VCaP (cell line): ENCODE measurements at regions not wholly inside any gene's neighbourhood (a gene's known extent, or its start where the extent isn't known, plus 50 kb on each side); places are given as distances from the start of the nearest gene placed in this dataset.

ENCODE experiments used
- H3K27ac ChIP-seq: fragments of 450-650 bp; 2 replicates; pipeline ENCODE4 v1.5.1; 2017
- CTCF ChIP-seq: fragments of 450-650 bp; conservative IDR thresholded peaks from 2 replicates; pipeline ENCODE4 v1.5.1; 2017; ENCODE audit warnings: mild to moderate bottlenecking, moderate library complexity

GRCh38 chr15:95457520-95457919 lies 873.0 kb upstream of the NR2F2 start:
- H3K27ac ChIP-seq, result no peak overlapping the region
- TF ChIP-seq CTCF, result no peak

- no peak overlapping the region for H3K27ac ChIP-seq
- TF ChIP-seq CTCF, result no peak
Observed at GRCh38 chr15:95458721-95459120, 871.8 kb upstream of the NR2F2 start.

- no peak for TF ChIP-seq CTCF
Observed at GRCh38 chr15:95459273-95459672, 871.2 kb upstream of the NR2F2 start.

GRCh38 chr15:95464509-95464908 lies 866.0 kb upstream of the NR2F2 start:
- TF ChIP-seq CTCF, result no peak

More at GRCh38 chr15:95459273-95459672, 871.2 kb upstream of the NR2F2 start:
- H3K27ac ChIP-seq, result no peak overlapping the region

GRCh38 chr15:95468820-95469219 lies 861.7 kb upstream of the NR2F2 start:
- no peak for TF ChIP-seq CTCF
- H3K27ac ChIP-seq, result no peak overlapping the region

More at GRCh38 chr15:95464509-95464908, 866.0 kb upstream of the NR2F2 start:
- no peak overlapping the region for H3K27ac ChIP-seq

DNA sequence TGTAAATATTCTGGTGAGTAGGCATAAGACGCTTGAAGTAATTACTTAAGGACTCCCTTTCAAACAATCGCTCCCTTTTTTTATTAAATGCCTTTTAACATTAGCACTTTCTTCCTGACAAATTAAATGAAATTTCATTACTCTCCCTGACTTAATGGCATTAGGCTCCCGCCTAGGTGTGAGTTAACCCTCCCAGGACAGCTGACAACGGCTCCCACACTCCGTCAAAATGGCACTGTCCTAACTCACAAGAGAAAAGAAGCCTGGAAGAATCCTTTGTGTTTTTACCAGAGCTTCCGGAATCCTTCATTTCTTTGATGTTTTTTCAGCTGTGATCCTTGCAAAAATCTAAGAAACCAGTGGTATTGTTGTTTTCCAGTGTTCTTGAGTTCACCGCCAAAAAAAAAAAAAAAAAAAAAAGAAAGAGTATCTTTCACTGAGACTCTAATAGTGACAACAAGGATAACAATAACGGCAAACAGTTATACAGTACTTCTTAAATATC lies 861.0 kb upstream of the NR2F2 start:
- TF ChIP-seq CTCF, result no peak
- H3K27ac ChIP-seq, result no peak overlapping the region

DNA sequence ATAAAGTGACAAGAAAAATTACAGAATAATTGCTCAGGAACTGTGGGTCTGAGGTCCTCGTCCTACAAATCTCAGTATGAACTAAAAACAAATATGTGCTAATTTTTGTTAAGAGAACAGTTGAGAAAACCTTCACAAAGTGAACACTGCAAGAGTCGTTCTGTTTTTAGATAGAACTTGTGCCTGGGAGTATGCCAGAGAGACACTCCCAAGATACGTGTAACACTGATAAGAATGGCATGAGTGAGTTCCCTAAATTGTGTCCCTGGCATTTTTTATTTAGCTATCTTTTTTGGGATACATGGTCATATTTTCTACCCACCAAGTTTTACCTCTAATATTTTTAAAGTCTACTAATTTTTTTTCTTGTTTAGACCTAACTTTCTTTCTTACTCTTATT lies 860.0 kb upstream of the NR2F2 start:
- no peak for TF ChIP-seq CTCF

More for the DNA sequence above, 860.0 kb upstream of the NR2F2 start:
- H3K27ac ChIP-seq, result no peak overlapping the region
